Middle frontal gyrus (tissue), 1 donor: ENCODE measurements at regions not wholly inside any gene's neighbourhood (a gene's known extent, or its start where the extent isn't known, plus 50 kb on each side); places are given as distances from the start of the nearest gene placed in this dataset.

ENCODE experiments used
- DNase-seq: peaks from one replicate; pipeline ENCODE4 v3.0.0-alpha.2; 2015; ENCODE audit warnings: low spot score; ENCODE audit errors: extremely low spot score

DNA sequence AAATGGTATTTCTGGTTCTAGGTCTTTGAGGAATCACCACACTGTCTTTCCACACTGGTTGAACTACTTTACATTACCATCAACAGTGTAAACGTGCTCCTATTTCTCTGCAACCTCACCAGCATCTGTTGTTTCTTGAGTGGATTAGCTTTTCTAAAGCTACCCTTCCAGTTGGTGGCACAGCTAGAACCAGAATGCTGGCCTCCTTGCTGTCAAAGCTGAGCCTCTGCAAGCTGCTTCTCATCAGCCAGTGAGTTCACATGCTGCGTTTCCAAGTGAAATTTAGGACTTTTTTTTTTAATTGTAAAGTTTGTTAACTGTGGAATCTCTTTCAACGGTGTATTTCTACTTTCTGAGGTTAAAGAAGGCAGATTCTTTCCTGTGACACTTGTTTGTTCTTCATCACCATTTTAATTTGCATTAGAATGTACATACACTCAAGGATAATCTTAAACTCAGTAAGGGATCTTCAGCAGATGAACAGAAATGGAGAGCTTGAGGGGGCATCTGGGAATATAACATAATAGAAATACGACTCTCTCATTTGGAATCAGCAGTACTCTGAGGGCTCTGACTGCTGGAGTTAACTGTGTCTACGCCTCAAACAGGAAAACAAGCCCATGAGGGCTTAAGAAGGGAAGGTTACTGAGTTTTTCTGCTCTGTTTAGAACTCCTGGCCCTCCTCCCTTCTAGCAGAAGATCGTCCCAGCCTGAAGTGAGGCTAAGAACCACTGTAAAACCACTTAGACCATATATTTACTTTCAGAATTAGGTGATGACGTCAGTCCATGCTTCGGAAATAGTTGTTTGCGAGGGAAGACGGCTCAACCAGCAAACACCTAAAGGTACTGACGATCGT lies 148.4 kb upstream of the FAM20A start:
- DNase-seq, result no peak

DNA sequence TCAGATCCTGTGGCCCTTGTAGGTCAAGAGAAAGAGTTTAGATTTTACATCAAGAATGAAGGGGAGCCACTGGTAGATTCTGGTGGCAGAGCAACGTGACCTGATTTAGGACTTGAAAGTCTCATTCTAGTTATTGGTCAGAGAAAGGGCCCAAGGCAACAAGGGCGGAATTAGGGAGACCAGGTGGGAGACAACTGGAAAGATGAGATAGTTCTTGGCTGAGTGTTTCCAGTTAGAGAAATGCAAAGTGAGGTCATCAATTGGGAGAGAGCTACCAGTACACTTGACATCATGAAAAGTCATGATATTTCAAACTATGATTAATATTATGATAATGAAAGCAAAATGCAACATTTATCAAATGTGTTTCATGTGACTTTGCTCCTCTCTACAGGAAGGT lies 147.2 kb upstream of the FAM20A start:
- DNase-seq, result no peak

DNA sequence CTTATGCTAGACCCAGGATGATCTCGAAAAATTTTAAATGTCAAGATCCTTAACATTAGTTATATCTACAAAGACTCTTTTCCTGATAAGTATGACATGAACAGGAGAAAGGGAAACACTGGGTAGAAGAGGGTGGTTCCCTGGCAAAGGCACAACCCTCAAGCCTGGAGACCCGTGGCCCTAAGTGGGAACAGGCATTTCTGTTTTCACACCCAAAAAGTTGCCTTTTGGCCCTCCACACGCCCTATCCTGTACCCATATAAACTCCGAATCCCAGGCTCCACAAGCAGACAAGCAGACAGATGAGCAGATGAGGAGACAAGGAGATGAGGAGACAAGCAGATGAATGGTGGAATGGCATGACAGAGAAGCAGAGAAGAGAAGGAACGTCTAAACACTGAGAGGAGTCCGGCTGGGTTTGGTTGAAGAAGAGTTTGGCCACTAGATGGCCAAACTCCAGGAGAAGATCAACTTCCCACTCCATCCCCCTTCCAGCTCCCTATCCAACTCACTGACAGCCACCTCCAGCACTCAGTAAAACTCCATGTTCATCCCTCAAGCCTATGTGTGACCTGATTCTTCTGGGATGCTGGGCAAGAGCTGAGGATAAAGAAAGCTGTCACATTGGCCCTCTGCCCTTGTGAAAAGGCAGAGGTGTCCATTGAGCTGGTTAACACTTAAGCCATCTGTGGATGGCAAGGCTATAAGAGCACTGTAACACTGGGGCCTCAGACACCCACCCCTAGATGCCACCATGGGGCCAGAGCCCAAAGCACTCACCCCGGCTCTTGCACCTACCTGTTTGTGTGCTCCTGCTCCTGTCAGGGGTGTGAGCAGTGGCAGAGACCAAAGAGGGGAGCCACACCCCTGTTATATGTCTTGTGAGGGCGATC lies 139.6 kb upstream of the FAM20A start:
- no peak for DNase-seq

DNA sequence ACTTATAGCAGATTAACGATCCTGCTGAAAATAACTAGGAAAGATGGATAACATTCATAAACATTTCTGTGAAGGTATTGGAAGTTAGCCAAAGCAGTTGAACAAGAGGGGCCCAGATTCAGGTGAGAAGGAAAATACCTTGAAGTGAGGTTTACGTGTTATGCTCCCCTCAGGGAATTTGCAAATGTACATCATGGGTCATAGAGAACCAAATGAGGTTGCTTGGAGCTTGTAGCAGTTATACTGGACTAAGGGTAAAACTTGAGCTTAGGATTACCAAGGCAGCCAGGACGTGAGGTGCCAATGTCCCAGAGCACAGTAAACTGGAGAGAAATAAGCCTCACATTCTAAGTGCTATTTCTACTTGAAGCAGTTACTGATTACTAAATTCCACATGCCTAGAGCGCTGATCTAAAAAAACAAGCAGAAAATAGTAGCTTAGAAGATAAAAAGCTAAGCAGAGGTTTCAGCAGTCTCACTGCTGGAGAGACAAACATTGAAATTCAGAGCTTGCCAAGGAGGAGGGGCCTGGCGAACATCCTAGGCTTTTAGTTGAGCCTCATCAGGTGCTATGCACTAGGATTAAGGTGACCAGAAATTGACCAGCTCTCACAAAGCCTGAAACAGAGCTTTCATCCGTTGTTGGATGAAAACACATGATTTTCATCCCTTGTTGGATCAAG lies 136.7 kb upstream of the FAM20A start:
- DNase-seq, result no peak

DNA sequence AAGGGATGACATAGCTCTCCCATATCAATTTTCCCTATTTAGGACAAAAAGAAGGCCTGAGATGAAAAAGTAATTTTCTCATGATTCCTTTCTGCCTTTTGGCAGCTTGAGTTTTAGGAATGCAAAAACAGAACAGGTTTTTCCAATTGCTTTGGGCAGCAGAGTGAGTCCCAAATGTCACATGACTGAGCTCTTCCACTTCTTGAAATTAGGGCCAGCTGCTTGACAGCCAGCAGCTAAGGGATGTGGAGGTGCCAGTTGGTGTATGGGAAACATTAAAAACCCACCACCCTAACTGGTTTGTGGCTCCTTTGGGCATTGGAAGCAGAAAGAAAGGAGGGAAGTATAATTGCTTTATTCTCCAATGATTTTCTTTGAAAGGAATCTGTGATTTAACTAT lies 133.8 kb upstream of the FAM20A start:
- no peak for DNase-seq

DNA sequence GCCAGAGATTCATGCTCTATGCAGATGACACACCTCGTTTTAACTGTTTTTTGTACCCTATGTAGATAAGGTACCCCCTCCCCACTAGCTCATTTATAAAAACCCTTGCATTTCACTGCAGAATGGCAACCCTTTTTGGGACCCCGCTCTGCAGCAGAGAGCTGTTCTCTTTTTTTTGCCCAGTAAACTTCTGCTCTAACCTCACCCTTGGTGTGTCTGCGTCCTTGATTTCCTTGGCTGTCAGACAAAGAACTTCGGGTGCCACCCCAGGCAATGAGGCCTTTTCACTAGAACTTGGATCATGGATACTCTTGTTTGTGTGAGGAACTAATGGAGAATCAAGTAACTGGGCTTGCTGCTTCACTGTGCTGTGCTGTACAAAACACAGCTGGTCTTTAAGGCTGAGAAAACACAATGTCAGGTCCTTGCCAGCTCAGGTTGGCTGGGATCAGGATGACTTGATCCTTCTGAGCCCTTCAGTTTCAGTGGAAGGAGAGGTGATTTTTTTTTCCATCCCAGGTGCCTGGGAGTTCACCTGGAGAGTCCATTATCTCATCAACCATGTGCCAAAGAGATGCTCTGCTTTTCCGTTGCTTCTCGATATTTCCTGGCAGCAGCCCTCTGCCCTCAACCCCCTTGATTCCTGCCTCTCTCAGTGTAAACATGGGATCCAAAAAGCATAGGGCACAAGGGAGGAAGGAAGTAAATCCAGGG lies 133.2 kb upstream of the FAM20A start:
- no peak for DNase-seq

DNA sequence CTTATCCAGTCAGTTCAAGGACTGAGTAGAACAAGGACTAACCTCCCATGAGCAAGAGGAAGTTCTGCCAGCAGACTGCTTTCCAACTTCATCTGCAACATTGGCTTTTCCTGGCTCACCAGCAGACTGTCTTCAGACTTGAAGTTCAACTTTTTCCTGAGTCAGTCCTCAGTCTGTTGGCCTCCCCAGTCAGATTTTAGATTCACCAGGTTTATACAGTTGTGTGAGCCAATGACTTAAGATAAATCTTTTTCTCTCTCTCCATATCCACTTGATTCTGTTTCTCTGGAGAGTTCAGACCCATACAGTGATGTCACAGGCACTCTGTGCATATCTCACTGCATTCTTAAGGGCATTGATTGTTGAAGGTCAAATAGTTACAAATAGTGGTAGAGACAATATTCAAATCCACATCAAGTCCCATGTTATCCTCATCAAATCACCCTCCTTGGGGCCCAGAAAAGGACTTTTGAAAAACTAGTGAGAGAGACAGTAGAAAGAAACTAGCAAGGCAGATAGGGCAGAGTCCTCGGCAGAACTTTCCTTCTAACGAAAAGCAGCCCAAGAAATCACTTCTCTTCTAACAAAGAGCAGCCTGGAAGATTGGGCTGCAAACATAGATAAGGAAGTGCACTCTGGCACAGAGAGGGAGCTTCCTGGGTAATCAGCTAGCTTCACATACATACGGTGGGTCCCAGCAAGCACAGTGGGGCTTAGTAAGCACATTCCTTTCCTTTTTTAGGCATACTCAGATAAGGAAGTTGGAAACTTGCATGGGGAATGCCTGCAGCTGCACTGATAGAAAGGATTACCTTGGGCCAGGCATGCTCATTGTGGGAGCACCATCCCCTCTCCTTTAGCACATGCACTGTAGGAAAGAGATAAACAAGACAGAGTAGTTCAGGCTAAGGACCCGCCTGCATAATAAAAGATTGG lies 132.3 kb upstream of the FAM20A start:
- no peak for DNase-seq

DNA sequence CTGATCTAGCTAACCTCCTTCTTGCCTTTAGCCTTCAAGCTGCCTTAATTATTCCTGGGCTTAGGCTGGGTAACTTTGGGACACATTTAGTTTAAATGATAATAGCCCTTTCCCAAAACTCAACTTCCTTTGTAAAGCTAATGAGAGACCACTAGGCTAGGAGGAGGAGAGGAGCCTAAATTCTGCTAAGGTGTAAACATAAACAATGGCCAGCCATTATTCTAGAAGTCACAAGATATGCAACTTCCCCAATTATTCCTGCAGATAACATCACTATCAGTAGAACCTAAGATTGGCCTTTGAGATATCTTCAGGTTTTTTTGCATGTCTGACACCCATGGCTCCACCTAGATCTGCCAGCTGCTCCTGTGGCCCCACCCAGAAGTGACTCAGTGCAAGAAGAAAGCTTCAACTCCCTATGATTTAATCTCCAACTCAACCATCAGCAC lies 131.2 kb upstream of the FAM20A start:
- no peak for DNase-seq

DNA sequence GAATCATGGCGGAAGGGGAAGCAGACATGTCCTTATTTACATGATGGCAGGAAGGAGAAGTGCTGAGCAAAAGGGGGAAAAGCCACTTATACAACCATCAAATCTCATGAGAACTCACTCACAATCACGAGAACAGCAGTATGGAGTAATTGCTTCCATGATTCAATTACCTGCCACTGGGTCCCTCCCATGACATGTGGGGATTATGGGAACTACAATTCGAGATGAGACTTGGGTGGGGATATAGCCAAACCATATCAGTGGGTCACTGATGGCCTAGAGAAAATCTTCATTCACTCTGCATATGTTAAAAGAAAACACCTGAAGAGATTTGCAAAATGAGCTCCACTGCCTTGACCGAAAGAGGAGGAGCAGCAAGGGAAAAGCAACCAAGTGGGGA lies 130.3 kb upstream of the FAM20A start:
- DNase-seq, result no peak

DNA sequence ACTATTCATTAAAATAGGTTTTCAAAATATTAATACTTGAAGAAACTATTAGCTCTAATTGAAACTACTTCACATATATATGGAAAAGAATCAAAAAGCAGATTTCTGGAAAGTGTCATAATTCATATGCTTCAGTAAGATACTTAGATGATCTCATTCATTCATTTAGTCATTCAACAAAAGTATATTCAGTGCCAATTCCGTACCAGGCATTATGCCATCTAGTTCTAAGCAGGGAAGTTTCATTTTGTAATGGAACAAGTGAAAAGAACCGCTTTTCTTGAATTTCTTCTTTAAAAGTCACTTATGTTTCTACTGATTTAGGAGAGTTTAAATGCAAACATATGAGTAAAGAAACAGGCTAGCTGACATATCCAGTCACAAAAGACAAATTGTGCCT lies 118.3 kb upstream of the FAM20A start:
- no peak for DNase-seq

DNA sequence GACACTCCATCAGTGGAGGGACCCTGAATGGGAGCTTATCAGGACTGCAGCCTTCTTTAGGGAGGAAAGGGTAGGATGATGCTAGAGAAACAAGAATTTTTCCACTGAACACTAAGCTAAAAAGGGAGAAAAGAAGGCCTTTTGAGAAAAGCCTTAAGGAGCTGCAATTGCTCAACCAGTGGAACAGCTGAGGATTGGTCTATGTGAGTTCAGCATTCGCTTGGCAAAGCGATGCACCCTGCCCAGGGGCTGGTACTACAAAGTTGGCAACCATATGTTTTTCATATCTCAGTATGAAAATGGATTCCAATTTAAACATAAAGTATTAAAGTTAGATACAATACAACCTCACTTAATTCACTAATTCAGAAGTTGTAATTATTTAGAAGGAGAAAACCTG lies 117.8 kb upstream of the FAM20A start:
- DNase-seq, result no peak

DNA sequence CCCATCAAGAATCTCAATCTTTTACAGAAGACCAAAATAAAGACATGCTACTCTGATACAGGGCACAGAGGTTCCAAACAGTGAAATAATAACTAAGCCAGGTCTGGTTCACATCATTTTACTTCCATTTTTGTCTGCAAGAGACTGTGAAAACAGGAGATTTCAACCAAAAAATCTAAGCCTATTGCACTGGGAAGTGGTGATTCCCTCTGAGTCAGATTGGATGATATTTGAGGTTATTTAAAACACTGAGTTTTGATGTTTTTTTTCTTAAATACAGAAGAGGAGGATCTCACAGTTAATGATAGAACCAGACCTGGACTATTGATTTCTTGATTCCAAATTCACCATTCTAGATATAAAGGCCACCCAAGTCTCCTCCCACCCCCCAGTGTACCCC lies 117.3 kb upstream of the FAM20A start:
- DNase-seq, result no peak

DNA sequence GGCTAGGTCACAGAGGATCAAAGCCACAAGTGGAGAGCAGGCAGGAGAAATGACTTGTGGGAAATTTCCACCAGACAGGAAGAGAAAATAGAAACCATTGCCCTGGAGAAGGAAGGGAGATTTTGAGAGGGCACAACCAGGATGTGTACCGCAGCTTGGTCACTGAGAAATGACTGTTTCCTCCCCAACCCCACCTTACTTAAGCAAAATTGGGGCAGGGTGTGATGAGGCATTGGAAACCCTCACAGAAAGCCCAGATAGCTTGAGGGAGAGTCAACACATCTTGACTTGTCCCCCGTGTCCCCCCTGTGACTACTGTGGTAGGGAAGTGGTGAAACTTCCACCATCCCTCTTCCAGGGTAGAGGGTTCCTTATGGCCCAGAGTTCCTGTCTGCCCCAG lies 113.5 kb upstream of the FAM20A start:
- no peak for DNase-seq

DNA sequence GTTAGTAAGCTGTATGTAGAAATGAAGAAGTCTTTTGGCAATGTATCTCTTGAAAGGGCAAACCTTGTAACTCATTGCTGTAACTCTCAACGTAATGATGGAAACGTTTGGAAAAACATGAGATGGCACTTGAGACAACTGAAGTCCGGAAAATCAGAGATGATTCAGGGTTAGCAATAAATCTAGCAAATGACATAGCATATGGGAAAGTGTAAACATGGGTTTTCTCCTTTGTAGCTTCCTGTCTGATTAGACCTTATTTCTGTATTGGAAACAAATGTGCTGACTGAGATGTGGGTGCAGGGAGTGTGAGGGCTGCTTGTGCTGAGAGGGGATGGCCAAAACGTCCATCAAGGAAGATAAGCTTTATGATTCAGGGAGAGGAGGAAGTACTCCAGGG lies 110.7 kb upstream of the FAM20A start:
- DNase-seq, result no peak

DNA sequence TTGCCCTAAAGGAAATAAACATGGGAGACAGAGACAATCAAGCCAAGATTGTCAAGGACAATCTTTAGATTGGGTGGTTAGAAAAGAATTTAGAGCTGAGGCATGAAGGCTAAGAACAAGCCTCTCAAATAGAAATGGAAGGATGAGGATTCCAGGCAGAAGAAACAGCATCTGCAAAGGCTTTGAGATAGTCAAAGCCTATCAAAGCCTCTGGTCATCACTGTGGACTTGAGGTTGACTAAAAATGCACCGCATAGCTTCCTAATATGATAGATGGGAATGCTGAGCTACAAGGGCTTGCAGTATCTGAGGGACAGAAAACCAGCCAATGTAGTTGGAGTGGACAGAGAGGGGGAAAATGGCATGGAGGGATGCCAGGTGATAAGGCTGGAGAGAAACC lies 109.8 kb upstream of the FAM20A start:
- no peak for DNase-seq

DNA sequence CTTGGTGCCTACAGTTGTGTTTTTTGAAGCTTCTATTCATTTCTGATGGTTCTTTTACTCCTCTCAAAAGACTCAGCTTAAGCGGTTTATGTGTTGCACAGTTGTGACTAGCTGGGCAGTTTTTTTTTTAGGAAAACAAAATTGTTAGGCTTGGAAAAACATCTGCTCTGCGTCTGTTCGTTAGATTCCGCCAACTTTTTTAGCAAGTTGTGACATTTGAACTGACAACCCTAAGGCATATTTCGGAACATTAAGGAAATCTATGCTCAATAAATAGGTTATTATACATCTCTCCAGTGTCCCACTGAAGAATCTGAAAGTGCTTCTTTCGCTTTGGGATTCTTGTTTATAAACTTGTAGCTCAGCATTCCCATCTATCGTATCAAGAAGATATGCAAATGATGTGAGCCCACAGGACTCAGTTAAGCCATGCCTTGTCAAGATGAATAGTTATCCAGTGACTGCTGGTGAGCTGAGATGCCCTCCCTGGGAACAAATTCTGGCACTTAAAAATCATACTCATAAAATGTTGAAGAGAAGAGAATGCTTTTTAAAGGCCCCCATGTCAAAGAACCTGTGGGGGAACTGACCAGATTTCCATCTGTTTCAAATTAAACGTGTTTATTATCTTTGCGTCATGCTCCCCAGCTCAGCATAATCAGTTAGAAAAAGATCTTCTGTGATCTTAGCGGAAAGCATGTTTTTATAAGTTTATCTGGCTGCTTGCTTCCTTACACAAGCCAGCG lies 109.0 kb upstream of the FAM20A start:
- no peak for DNase-seq

DNA sequence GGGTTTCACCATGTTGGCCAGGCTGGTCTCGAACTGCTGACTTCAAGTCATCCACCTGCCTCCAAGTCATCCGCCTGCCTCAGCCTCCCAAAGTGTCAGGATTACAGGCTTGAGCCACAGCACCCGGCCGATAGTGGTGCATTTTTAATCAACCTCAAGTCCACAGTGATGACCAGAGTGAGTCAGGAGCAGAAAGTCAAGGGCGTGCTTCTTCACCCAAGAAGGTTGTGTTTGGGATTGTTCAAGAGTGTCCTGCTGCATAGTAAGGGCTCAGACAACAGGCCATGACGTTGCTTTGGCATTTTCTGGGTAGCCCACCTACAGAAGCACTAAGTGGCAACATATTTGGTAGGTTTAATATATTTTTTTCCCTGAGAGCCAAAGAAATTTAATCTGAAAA lies 108.3 kb upstream of the FAM20A start:
- no peak for DNase-seq

DNA sequence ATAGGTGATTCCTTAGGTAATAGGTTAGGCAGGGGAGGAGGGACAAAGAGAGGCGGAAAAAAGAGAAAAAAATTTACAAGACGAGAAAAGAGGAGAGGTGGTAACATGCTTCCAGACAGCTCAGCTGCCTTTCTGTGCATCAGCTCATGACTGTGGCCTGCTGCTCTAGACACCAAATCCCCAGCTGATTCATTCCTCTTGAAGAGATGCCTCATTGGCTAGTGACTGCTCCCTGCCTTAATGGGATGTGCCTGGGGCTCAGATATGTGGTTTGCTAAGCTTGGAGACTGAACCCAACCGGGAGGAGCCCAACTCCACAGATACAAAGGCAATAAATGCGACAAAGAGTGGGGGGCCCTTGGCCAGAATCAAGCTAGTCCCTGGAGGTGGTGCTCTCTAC lies 105.9 kb upstream of the FAM20A start:
- DNase-seq, result no peak

DNA sequence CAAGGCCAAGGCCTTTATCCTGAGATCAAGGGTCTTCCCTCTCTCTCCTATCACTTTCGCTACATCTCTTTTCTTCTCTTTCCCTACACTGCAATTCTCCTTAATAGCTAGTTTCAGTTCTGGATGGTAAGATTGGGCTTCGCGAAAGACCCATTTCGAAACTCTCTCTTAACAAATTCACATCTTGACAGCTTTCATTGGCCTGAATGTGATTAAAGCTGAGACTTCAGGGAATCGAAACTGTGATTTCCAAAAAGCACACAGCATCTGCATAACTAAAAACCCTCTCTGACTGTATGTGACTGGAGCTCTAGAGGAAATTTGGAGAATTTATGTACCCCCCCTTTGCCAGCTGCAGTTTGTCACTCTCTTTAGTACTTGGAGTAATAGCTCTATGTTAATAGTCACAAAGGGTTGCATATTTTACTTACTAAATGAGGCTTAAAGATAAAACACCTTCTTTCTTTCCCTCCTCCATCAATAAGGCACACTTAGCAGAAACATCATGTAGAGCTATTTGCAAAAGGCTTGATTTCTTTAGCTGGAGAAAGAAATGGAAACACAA lies 105.3 kb upstream of the FAM20A start:
- DNase-seq, result no peak
